ENCODE measurements at regions not wholly inside any gene's neighbourhood (a gene's known extent, or its start where the extent isn't known, plus 50 kb on each side); places are given as distances from the start of the nearest gene placed in this dataset.
"Not testable (repeated sequence)": the region's sequence is repeated elsewhere in the genome, so short reads cannot be mapped to it uniquely, and the experiment has no call there.

- DNase-seq, result no peak
- no peaks in the 10 kb centered on the region for H3K4me1 ChIP-seq
- TF ChIP-seq CTCF (IDR thresholded peaks at IDR 0.05), result no peak
- no peak for TF ChIP-seq POLR2A (IDR thresholded peaks at IDR 0.05)
- H3K4me3 ChIP-seq, result no peak overlapping the region
- H3K36me3 ChIP-seq, result no peaks in the 10 kb centered on the region
- no peaks in the 10 kb centered on the region for H3K9me3 ChIP-seq
- H3K27me3 ChIP-seq, result no peaks in the 10 kb centered on the region
- no peak overlapping the region for H3K27ac ChIP-seq
These were observed 73.2 kb upstream of the ST8SIA6 start for GRCh38 chr10:17527514-17528146.

GRCh38 chr10:17526571-17526970 is 72.2 kb upstream of the ST8SIA6 start:
- H3K9me3 ChIP-seq, H3K27me3 ChIP-seq, DNase-seq, H3K36me3 ChIP-seq, H3K4me1 ChIP-seq, H3K27ac ChIP-seq, H3K4me3 ChIP-seq: not testable (repeated sequence)

GRCh38 chr10:17523917-17524316 is 69.5 kb upstream of the ST8SIA6 start:
- no peak overlapping the region for H3K4me3 ChIP-seq
- no peaks in the 10 kb centered on the region for H3K4me1 ChIP-seq
- H3K36me3 ChIP-seq, result no peaks in the 10 kb centered on the region
- TF ChIP-seq CTCF (IDR thresholded peaks at IDR 0.05), result no peak
- TF ChIP-seq POLR2A (IDR thresholded peaks at IDR 0.05), result no peak
- H3K9me3 ChIP-seq, result no peaks in the 10 kb centered on the region
- H3K27me3 ChIP-seq, result no peaks in the 10 kb centered on the region
- no peak for DNase-seq
- no peak overlapping the region for H3K27ac ChIP-seq

GRCh38 chr10:17523246-17523753 is 68.9 kb upstream of the ST8SIA6 start:
- H3K27me3 ChIP-seq, result no peaks in the 10 kb centered on the region
- no peak overlapping the region for H3K27ac ChIP-seq
- H3K4me3 ChIP-seq, result no peak overlapping the region
- no peaks in the 10 kb centered on the region for H3K9me3 ChIP-seq
- TF ChIP-seq CTCF (IDR thresholded peaks at IDR 0.05), result no peak
- TF ChIP-seq POLR2A (IDR thresholded peaks at IDR 0.05), result no peak
- no peak for DNase-seq
- no peaks in the 10 kb centered on the region for H3K36me3 ChIP-seq
- no peaks in the 10 kb centered on the region for H3K4me1 ChIP-seq

GRCh38 chr10:17522269-17522668 is 67.9 kb upstream of the ST8SIA6 start:
- H3K27ac ChIP-seq, H3K4me1 ChIP-seq, H3K9me3 ChIP-seq, H3K4me3 ChIP-seq, H3K36me3 ChIP-seq, DNase-seq, H3K27me3 ChIP-seq: not testable (repeated sequence)

GRCh38 chr10:17519457-17519856 is 65.1 kb upstream of the ST8SIA6 start:
- Histone ChIP-seq H3K27me3 (no peaks in the 10 kb centered on the region), H3K9me3 (no peaks in the 10 kb centered on the region), H3K27ac (no peak overlapping the region), H3K4me3 (no peak overlapping the region), H3K36me3 (no peaks in the 10 kb centered on the region), H3K4me1 (no peaks in the 10 kb centered on the region)
- DNase-seq, result no peak
- no peak for TF ChIP-seq CTCF (IDR thresholded peaks at IDR 0.05)
- no peak for TF ChIP-seq POLR2A (IDR thresholded peaks at IDR 0.05)

- Histone ChIP-seq H3K4me1 (no peaks in the 10 kb centered on the region), H3K4me3 (no peak overlapping the region), H3K27ac (no peak overlapping the region), H3K9me3 (no peaks in the 10 kb centered on the region), H3K36me3 (no peaks in the 10 kb centered on the region), H3K27me3 (no peaks in the 10 kb centered on the region)
- TF ChIP-seq POLR2A (IDR thresholded peaks at IDR 0.05) (no peak), CTCF (IDR thresholded peaks at IDR 0.05) (no peak)
- DNase-seq, result no peak
These were observed 63.9 kb upstream of the ST8SIA6 start for GRCh38 chr10:17518338-17518737.

Data from Peyer's patch (tissue), 4 donors.